Osteoblast (primary cell): ENCODE measurements at regions not wholly inside any gene's neighbourhood (a gene's known extent, or its start where the extent isn't known, plus 50 kb on each side); places are given as distances from the start of the nearest gene placed in this dataset.
A peak's percentile ranks its signal among the peaks of the same experiment; 100 is the strongest.

Experiments
- DNase-seq: peaks from one replicate; pipeline ENCODE4 v3.0.0; 2011; ENCODE audit warnings: low spot score, mixed read lengths; ENCODE audit not compliant: insufficient read length; ENCODE audit errors: missing footprints
- H2AFZ ChIP-seq: 2 replicates; pipeline ENCODE4 v1.6.0; 2011; ENCODE audit warnings: mild to moderate bottlenecking, low read length
- H3K27ac ChIP-seq: 2 replicates; pipeline ENCODE4 v1.5.1; 2011; ENCODE audit warnings: mild to moderate bottlenecking, low read depth, low read length, moderate library complexity
- H3K27me3 ChIP-seq: 2 replicates; pipeline ENCODE4 v1.6.0; 2012; ENCODE audit warnings: mild to moderate bottlenecking, control low read depth, inconsistent platforms, low read length, moderate library complexity; ENCODE audit not compliant: insufficient read depth
- H3K36me3 ChIP-seq: 2 replicates; pipeline ENCODE4 v1.5.1; 2011; ENCODE audit warnings: mild to moderate bottlenecking, low read length, control low read depth, moderate library complexity; ENCODE audit not compliant: insufficient read depth
- H3K4me1 ChIP-seq: 2 replicates; pipeline ENCODE4 v1.5.1; 2011; ENCODE audit warnings: mild to moderate bottlenecking, low read length, control low read depth, moderate library complexity; ENCODE audit not compliant: insufficient read depth
- H3K4me2 ChIP-seq: 2 replicates; pipeline ENCODE4 v1.6.0; 2011; ENCODE audit warnings: mild to moderate bottlenecking, low read length; ENCODE audit not compliant: insufficient read depth
- H3K4me3 ChIP-seq: fragments of 200-600 bp; sonication (generic); 3 replicates; pipeline ENCODE4 v1.5.1; 2012; ENCODE audit warnings: mild to moderate bottlenecking, low read length, inconsistent platforms; ENCODE audit not compliant: insufficient read depth
- H3K79me2 ChIP-seq: 2 replicates; pipeline ENCODE4 v1.6.0; 2012; ENCODE audit warnings: mild to moderate bottlenecking, low read length, control low read depth, inconsistent platforms; ENCODE audit not compliant: insufficient read depth
- H3K9me3 ChIP-seq: 2 replicates; pipeline ENCODE4 v1.5.1; 2011; ENCODE audit warnings: low read depth, low read length, control low read depth
- H4K20me1 ChIP-seq: 2 replicates; pipeline ENCODE4 v1.6.0; 2012; ENCODE audit warnings: mild to moderate bottlenecking, low read length, control low read depth; ENCODE audit not compliant: insufficient read depth
- TF ChIP-seq, protein P1 (sequence below): IDR thresholded peaks from 2 replicates; pipeline ENCODE4 v1.5.1; 2011; ENCODE audit warnings: mild to moderate bottlenecking, low read depth, low read length, moderate library complexity; ENCODE audit errors: extremely low read depth

GRCh38 chr10:131816157-131816775 is 84.5 kb upstream of the PPP2R2D start:
- Histone ChIP-seq H3K27ac (no peak overlapping the region), H4K20me1 (no peaks in the 10 kb centered on the region), H3K9me3 (no peaks in the 10 kb centered on the region), H3K4me3 (no peak overlapping the region), H3K27me3 (no peaks in the 10 kb centered on the region), H3K36me3 (no peaks in the 10 kb centered on the region), H2AFZ (no peak overlapping the region), H3K4me2 (no peak overlapping the region), H3K4me1 (no peaks in the 10 kb centered on the region), H3K79me2 (no peaks in the 10 kb centered on the region)
- no peak for DNase-seq
- TF ChIP-seq, protein P1, sequence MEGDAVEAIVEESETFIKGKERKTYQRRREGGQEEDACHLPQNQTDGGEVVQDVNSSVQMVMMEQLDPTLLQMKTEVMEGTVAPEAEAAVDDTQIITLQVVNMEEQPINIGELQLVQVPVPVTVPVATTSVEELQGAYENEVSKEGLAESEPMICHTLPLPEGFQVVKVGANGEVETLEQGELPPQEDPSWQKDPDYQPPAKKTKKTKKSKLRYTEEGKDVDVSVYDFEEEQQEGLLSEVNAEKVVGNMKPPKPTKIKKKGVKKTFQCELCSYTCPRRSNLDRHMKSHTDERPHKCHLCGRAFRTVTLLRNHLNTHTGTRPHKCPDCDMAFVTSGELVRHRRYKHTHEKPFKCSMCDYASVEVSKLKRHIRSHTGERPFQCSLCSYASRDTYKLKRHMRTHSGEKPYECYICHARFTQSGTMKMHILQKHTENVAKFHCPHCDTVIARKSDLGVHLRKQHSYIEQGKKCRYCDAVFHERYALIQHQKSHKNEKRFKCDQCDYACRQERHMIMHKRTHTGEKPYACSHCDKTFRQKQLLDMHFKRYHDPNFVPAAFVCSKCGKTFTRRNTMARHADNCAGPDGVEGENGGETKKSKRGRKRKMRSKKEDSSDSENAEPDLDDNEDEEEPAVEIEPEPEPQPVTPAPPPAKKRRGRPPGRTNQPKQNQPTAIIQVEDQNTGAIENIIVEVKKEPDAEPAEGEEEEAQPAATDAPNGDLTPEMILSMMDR = no peak

- peak; percentile 47 for DNase-seq
- no peaks in the 10 kb centered on the region for H3K79me2 ChIP-seq
- H3K9me3 ChIP-seq = no peaks in the 10 kb centered on the region
- H3K27me3 ChIP-seq = no peaks in the 10 kb centered on the region
- no peak overlapping the region for H3K27ac ChIP-seq
- no peaks in the 10 kb centered on the region for H3K4me1 ChIP-seq
- no peak overlapping the region for H3K4me2 ChIP-seq
- H3K36me3 ChIP-seq = no peaks in the 10 kb centered on the region
- no peaks in the 10 kb centered on the region for H4K20me1 ChIP-seq
- TF ChIP-seq, protein P1 = no peak
- no peak overlapping the region for H2AFZ ChIP-seq
- no peak overlapping the region for H3K4me3 ChIP-seq
Observed at GRCh38 chr10:131816941-131817700, 83.7 kb upstream of the PPP2R2D start.

- Histone ChIP-seq H3K4me1 (no peaks in the 10 kb centered on the region), H3K36me3 (no peaks in the 10 kb centered on the region), H3K9me3 (no peaks in the 10 kb centered on the region)
Observed at GRCh38 chr10:131817866-131818509, 82.8 kb upstream of the PPP2R2D start.

More at GRCh38 chr10:131817866-131818509, 82.8 kb upstream of the PPP2R2D start:
- Histone ChIP-seq H2AFZ (no peak overlapping the region), H3K4me3 (no peak overlapping the region), H3K79me2 (no peaks in the 10 kb centered on the region), H3K4me2 (no peak overlapping the region), H3K27me3 (no peaks in the 10 kb centered on the region), H3K27ac (no peak overlapping the region), H4K20me1 (no peaks in the 10 kb centered on the region)
- TF ChIP-seq, protein P1 = no peak
- peak; percentile 82 for DNase-seq
